Prostate gland (tissue), 2 donors: ENCODE measurements at regions not wholly inside any gene's neighbourhood (a gene's known extent, or its start where the extent isn't known, plus 50 kb on each side); places are given as distances from the start of the nearest gene placed in this dataset.

Source experiments
- DNase-seq: peaks from one replicate; pipeline ENCODE4 v3.0.0-alpha.2; 2019; ENCODE audit warnings: low spot score
- H3K27ac ChIP-seq, 2 donors: fragments of 200-600 bp; sonication (generic); 2 replicates each; pipeline ENCODE4 v1.5.1; 2017 to 2019
- H3K27me3 ChIP-seq: fragments of 200-600 bp; sonication (generic); replicated peaks from 2 replicates; pipeline ENCODE4 v1.5.1; 2019; ENCODE audit not compliant: insufficient read depth
- H3K36me3 ChIP-seq, 2 donors: fragments of 200-600 bp; sonication (generic); 1 replicate in 1 of 2; 2 replicates in 1 of 2; pipeline versions ENCODE4 v1.5.1 to v1.8.1; 2017 to 2019
- H3K4me1 ChIP-seq: fragments of 200-600 bp; sonication (generic); replicated peaks from 2 replicates; pipeline ENCODE4 v1.5.1; 2019
- H3K4me3 ChIP-seq, 2 donors: fragments of 200-600 bp; sonication (generic); 2 replicates each; pipeline ENCODE4 v1.5.1; 2017 to 2019
- H3K9me3 ChIP-seq: fragments of 200-600 bp; sonication (generic); 2 replicates; pipeline ENCODE4 v1.5.1; 2017
- CTCF ChIP-seq, 4 experiments: fragments of 200-600 bp in 2 of 4; fragments of 450-650 bp in 2 of 4; sonication (generic) in 2 of 4; IDR thresholded peaks; 1 replicate in 3 of 4; 2 replicates in 1 of 4; pipeline ENCODE4 v1.5.1; 2016 to 2019; ENCODE audit warnings: antibody characterized with exemption in 4 of 4, mild to moderate bottlenecking in 2 of 4, moderate library complexity in 2 of 4
- POLR2A ChIP-seq: fragments of 450-650 bp; IDR thresholded peaks from one replicate; pipeline ENCODE4 v1.6.1; 2016; ENCODE audit warnings: antibody characterized with exemption, mild to moderate bottlenecking
- POLR2AphosphoS5 ChIP-seq: sonication (generic); formaldehyde crosslinking; IDR thresholded peaks from one replicate; pipeline ENCODE4 v1.6.1; 2017; ENCODE audit warnings: antibody characterized with exemption
- WGBS: methylation state at CpG from one replicate; pipeline ENCODE4 v1.1.5; 2018; 5-methylcytosine and 5-hydroxymethylcytosine counted together
- intact Hi-C: fragments of 100-400 bp; cut with DNase I; formaldehyde crosslinking; loops from one replicate; pipeline ENCODE4 v1.14.2; 2022

GRCh38 chr5:60143942-60144549 is 250.5 kb upstream of the PDE4D start:
- intact Hi-C loops = no loop called here
- 77% methylated on average over 5 of the region's 5 CpGs for WGBS
- no peak overlapping the region for H3K4me3 ChIP-seq
- no peak overlapping the region for H3K27ac ChIP-seq
- no peak for DNase-seq
- H3K9me3 ChIP-seq = no peaks in the 10 kb centered on the region
- no peaks in the 10 kb centered on the region for H3K27me3 ChIP-seq
- H3K36me3 ChIP-seq = no peaks in the 10 kb centered on the region
- TF ChIP-seq POLR2AphosphoS5 (no peak), CTCF (IDR thresholded peaks at IDR 0.05) (no peak), POLR2A (no peak)
- H3K4me1 ChIP-seq = no peaks in the 10 kb centered on the region

GRCh38 chr5:60141119-60141518 is 247.6 kb upstream of the PDE4D start:
- intact Hi-C loops = no loop called here
- DNase-seq = no peak
- Histone ChIP-seq H3K4me1 (no peaks in the 10 kb centered on the region), H3K27ac (no peak overlapping the region), H3K36me3 (no peaks in the 10 kb centered on the region), H3K9me3 (no peaks in the 10 kb centered on the region), H3K27me3 (no peaks in the 10 kb centered on the region), H3K4me3 (no peak overlapping the region)
- no peak for TF ChIP-seq CTCF (IDR thresholded peaks at IDR 0.05)
- no peak for TF ChIP-seq POLR2AphosphoS5
- no peak for TF ChIP-seq POLR2A
- 73% methylated on average over 2 of the region's 2 CpGs for WGBS

GRCh38 chr5:60136841-60137240 is 243.3 kb upstream of the PDE4D start:
- TF ChIP-seq CTCF (IDR thresholded peaks at IDR 0.05) (no peak), POLR2AphosphoS5 (no peak), POLR2A (no peak)
- no peaks in the 10 kb centered on the region for H3K36me3 ChIP-seq
- 0% methylated on average over 1 of the region's 1 CpG for WGBS
- no peaks in the 10 kb centered on the region for H3K4me1 ChIP-seq
- H3K27ac ChIP-seq = no peak overlapping the region
- no peaks in the 10 kb centered on the region for H3K27me3 ChIP-seq
- H3K4me3 ChIP-seq = no peak overlapping the region
- H3K9me3 ChIP-seq = no peaks in the 10 kb centered on the region
- intact Hi-C loops = no loop called here
- no peak for DNase-seq

- H3K36me3 ChIP-seq = no peaks in the 10 kb centered on the region
- intact Hi-C loops = no loop called here
- H3K4me3 ChIP-seq = no peak overlapping the region
- H3K27me3 ChIP-seq = no peaks in the 10 kb centered on the region
- H3K4me1 ChIP-seq = no peaks in the 10 kb centered on the region
- TF ChIP-seq POLR2AphosphoS5 (no peak), CTCF (IDR thresholded peaks at IDR 0.05) (no peak), POLR2A (no peak)
- DNase-seq = no peak
- H3K27ac ChIP-seq = no peak overlapping the region
- H3K9me3 ChIP-seq = no peaks in the 10 kb centered on the region
- 100% methylated on average over 1 of the region's 1 CpG for WGBS
Observed at GRCh38 chr5:60131504-60131903, 238.0 kb upstream of the PDE4D start.

- WGBS = 93% methylated on average over 2 of the region's 2 CpGs
- intact Hi-C loops = no loop called here
- no peak for DNase-seq
- Histone ChIP-seq H3K27me3 (no peaks in the 10 kb centered on the region), H3K36me3 (no peaks in the 10 kb centered on the region), H3K4me1 (no peaks in the 10 kb centered on the region), H3K9me3 (no peaks in the 10 kb centered on the region), H3K4me3 (no peak overlapping the region), H3K27ac (no peak overlapping the region)
- TF ChIP-seq POLR2AphosphoS5 = no peak
Observed at GRCh38 chr5:60125636-60126035, 232.1 kb upstream of the PDE4D start.
